CD14-positive monocyte (primary cell): ENCODE measurements at regions not wholly inside any gene's neighbourhood (a gene's known extent, or its start where the extent isn't known, plus 50 kb on each side); places are given as distances from the start of the nearest gene placed in this dataset.

Experiments
- DNase-seq, 3 donors: peaks; one replicate each; pipeline ENCODE4 v3.0.0-alpha.2; 2011 to 2022
- H2AFZ ChIP-seq: 2 replicates; pipeline ENCODE4 v1.6.0; 2012; ENCODE audit warnings: mild to moderate bottlenecking, low read depth, low read length, inconsistent platforms; ENCODE audit not compliant: insufficient read depth, poor library complexity, severe bottlenecking
- H3K27ac ChIP-seq, 2 donors: 1 replicate in 1 of 2; 2 replicates in 1 of 2; pipeline ENCODE4 v1.5.1; 2012 to 2013; ENCODE audit warnings: low read length in 2 of 2, control low read depth in 1 of 2, inconsistent platforms in 1 of 2, low read depth in 1 of 2, mild to moderate bottlenecking in 1 of 2
- H3K27me3 ChIP-seq, 2 donors: one replicate each; pipeline versions ENCODE4 v1.6.0 to v1.6.1; 2011 to 2013; ENCODE audit warnings: low read length in 2 of 2; ENCODE audit not compliant: control insufficient read depth in 2 of 2, insufficient read depth in 2 of 2
- H3K36me3 ChIP-seq, 2 donors: replicated peaks in 1 of 2; 1 replicate in 1 of 2; 2 replicates in 1 of 2; pipeline versions ENCODE4 v1.5.1 to v1.6.1; 2012 to 2013; ENCODE audit warnings: low read length in 2 of 2, control low read depth in 1 of 2, inconsistent platforms in 1 of 2, mild to moderate bottlenecking in 1 of 2; ENCODE audit not compliant: insufficient read depth in 2 of 2, control insufficient read depth in 1 of 2
- H3K4me1 ChIP-seq, 2 donors: 1 replicate in 1 of 2; 2 replicates in 1 of 2; pipeline versions ENCODE4 v1.5.1 to v1.6.1; 2012 to 2013; ENCODE audit warnings: low read length in 2 of 2, control low read depth in 1 of 2, inconsistent platforms in 1 of 2, mild to moderate bottlenecking in 1 of 2, moderate library complexity in 1 of 2; ENCODE audit not compliant: insufficient read depth in 2 of 2, control insufficient read depth in 1 of 2
- H3K4me2 ChIP-seq: replicated peaks from 2 replicates; pipeline ENCODE3; 2012; ENCODE audit warnings: low read length, moderate library complexity, mild to moderate bottlenecking; ENCODE audit not compliant: poor library complexity, severe bottlenecking; ENCODE audit errors: extremely low read depth
- H3K4me3 ChIP-seq, 3 experiments: fragments of 200-600 bp in 1 of 3; sonication (generic) in 1 of 3; replicated peaks in 1 of 3; 1 replicate in 2 of 3; 2 replicates in 1 of 3; pipeline ENCODE4 v1.5.1; 2011 to 2013; ENCODE audit warnings: low read length in 3 of 3, mild to moderate bottlenecking in 3 of 3, control low read depth in 2 of 3, low read depth in 2 of 3, inconsistent platforms in 1 of 3, moderate library complexity in 1 of 3
- H3K79me2 ChIP-seq: 2 replicates; pipeline ENCODE4 v1.6.0; 2012; ENCODE audit warnings: mild to moderate bottlenecking, control low read depth, inconsistent platforms, low read length, moderate library complexity; ENCODE audit not compliant: insufficient read depth
- H3K9ac ChIP-seq: 2 replicates; pipeline ENCODE4 v1.6.0; 2017; ENCODE audit warnings: low read length, mild to moderate bottlenecking; ENCODE audit not compliant: insufficient read depth, poor library complexity, severe bottlenecking
- H3K9me3 ChIP-seq, 2 donors: replicated peaks in 1 of 2; 1 replicate in 1 of 2; 2 replicates in 1 of 2; pipeline versions ENCODE4 v1.5.1 to v1.6.1; 2012 to 2013; ENCODE audit warnings: low read length in 2 of 2, control low read depth in 1 of 2; ENCODE audit not compliant: control insufficient read depth in 1 of 2, insufficient read depth in 1 of 2
- H4K20me1 ChIP-seq: 2 replicates; pipeline ENCODE4 v1.6.0; 2012; ENCODE audit warnings: mild to moderate bottlenecking, low read length, control low read depth, moderate library complexity; ENCODE audit not compliant: insufficient read depth
- H3K27ac Mint-ChIP-seq, 7 donors: one replicate each; pipeline ENCODE4 v1.8.0; 2020; ENCODE audit warnings: mild to moderate bottlenecking in 7 of 7, mixed read lengths in 7 of 7, moderate library complexity in 6 of 7, inconsistent platforms in 2 of 7
- H3K27me3 Mint-ChIP-seq, 3 donors: one replicate each; pipeline ENCODE4 v1.8.0; 2021 to 2022; ENCODE audit warnings: low read depth in 3 of 3, mild to moderate bottlenecking in 3 of 3, mixed read lengths in 3 of 3, moderate library complexity in 3 of 3, inconsistent platforms in 1 of 3
- H3K36me3 Mint-ChIP-seq, 2 donors: one replicate each; pipeline ENCODE4 v1.8.0; 2020; ENCODE audit warnings: mixed read lengths in 2 of 2, inconsistent platforms in 1 of 2, mild to moderate bottlenecking in 1 of 2
- H3K4me1 Mint-ChIP-seq: one replicate; pipeline ENCODE4 v1.8.0; 2020; ENCODE audit warnings: mild to moderate bottlenecking, mixed read lengths
- H3K4me3 Mint-ChIP-seq, 2 donors: one replicate each; pipeline ENCODE4 v1.8.0; 2020; ENCODE audit warnings: mild to moderate bottlenecking in 2 of 2, mixed read lengths in 2 of 2, moderate library complexity in 1 of 2
- H3K9me3 Mint-ChIP-seq, 7 donors: one replicate each; pipeline ENCODE4 v1.8.0; 2020 to 2022; ENCODE audit warnings: mixed read lengths in 7 of 7, mild to moderate bottlenecking in 6 of 7, moderate library complexity in 6 of 7, inconsistent platforms in 2 of 7
- WGBS: methylation state at CpG from one replicate; pipeline ENCODE4 v1.1.5; 2013; ENCODE audit warnings: missing lambda C conversion rate; ENCODE audit not compliant: insufficient coverage; 5-methylcytosine and 5-hydroxymethylcytosine counted together
- intact Hi-C, 2 donors: fragments of 100-400 bp; cut with micrococcal nuclease; formaldehyde crosslinking; loops; one replicate each; pipeline versions ENCODE4 v1.15.0 to v1.15.1; 2023
- TF ChIP-seq, protein P1 (sequence below): fragments of 200-600 bp; IDR thresholded peaks from one replicate; pipeline ENCODE4 v1.8.0; 2022; ENCODE audit warnings: antibody characterized with exemption, mild to moderate bottlenecking

- H4K20me1 ChIP-seq: no peaks in the 10 kb centered on the region
- Mint-ChIP-seq H3K27me3 (no peaks in the 10 kb centered on the region), H3K36me3 (no peaks in the 10 kb centered on the region), H3K9me3 (peaks cover 0 to 7% (median 3%) of the 10 kb centered on the region in 7 donors), H3K4me3 (no peak overlapping the region), H3K27ac (no peak overlapping the region), H3K4me1 (no peaks in the 10 kb centered on the region)
- H3K4me2 ChIP-seq: no peak overlapping the region
- intact Hi-C loops: no loop called here
- no peak for DNase-seq
- H2AFZ ChIP-seq: no peak overlapping the region
- no peak overlapping the region for H3K4me3 ChIP-seq
- H3K9ac ChIP-seq: no peak overlapping the region
- TF ChIP-seq, protein P1, sequence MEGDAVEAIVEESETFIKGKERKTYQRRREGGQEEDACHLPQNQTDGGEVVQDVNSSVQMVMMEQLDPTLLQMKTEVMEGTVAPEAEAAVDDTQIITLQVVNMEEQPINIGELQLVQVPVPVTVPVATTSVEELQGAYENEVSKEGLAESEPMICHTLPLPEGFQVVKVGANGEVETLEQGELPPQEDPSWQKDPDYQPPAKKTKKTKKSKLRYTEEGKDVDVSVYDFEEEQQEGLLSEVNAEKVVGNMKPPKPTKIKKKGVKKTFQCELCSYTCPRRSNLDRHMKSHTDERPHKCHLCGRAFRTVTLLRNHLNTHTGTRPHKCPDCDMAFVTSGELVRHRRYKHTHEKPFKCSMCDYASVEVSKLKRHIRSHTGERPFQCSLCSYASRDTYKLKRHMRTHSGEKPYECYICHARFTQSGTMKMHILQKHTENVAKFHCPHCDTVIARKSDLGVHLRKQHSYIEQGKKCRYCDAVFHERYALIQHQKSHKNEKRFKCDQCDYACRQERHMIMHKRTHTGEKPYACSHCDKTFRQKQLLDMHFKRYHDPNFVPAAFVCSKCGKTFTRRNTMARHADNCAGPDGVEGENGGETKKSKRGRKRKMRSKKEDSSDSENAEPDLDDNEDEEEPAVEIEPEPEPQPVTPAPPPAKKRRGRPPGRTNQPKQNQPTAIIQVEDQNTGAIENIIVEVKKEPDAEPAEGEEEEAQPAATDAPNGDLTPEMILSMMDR: no peak
- no peaks in the 10 kb centered on the region for H3K79me2 ChIP-seq
- WGBS: 100% methylated on average over 3 of the region's 5 CpGs
- H3K27ac ChIP-seq: no peak overlapping the region
- no peaks in the 10 kb centered on the region for H3K36me3 ChIP-seq
- peaks cover 0 to 7% of the 10 kb centered on the region in 2 donors for H3K9me3 ChIP-seq
- H3K4me1 ChIP-seq: no peaks in the 10 kb centered on the region
- H3K27me3 ChIP-seq: no peaks in the 10 kb centered on the region
Observed at GRCh38 chr6:97563529-97563928, 280.5 kb upstream of the MMS22L start.

GRCh38 chr6:97572943-97573342, 289.9 kb upstream of the MMS22L start:
- no peak overlapping the region for H3K27ac ChIP-seq
- no peak for DNase-seq
- Mint-ChIP-seq H3K36me3 (no peaks in the 10 kb centered on the region), H3K27me3 (peaks cover 0 to 1% (median 0%) of the 10 kb centered on the region in 3 donors), H3K27ac (no peak overlapping the region), H3K9me3 (peaks cover 0 to 2% (median 0%) of the 10 kb centered on the region in 7 donors), H3K4me3 (no peak overlapping the region), H3K4me1 (no peaks in the 10 kb centered on the region)
- H3K79me2 ChIP-seq: no peaks in the 10 kb centered on the region
- no peaks in the 10 kb centered on the region for H3K36me3 ChIP-seq
- H3K27me3 ChIP-seq: no peaks in the 10 kb centered on the region
- WGBS: no CpG with 5 or more reads among the region's 1 CpG
- no peak overlapping the region for H2AFZ ChIP-seq
- no peak overlapping the region for H3K4me3 ChIP-seq
- H3K4me1 ChIP-seq: no peaks in the 10 kb centered on the region
- H4K20me1 ChIP-seq: no peaks in the 10 kb centered on the region
- H3K4me2 ChIP-seq: no peak overlapping the region
- no peaks in the 10 kb centered on the region for H3K9me3 ChIP-seq
- intact Hi-C loops: no loop called here
- no peak overlapping the region for H3K9ac ChIP-seq
- TF ChIP-seq, protein P1: no peak
